Testis (tissue), 2 donors: ENCODE measurements at regions not wholly inside any gene's neighbourhood (a gene's known extent, or its start where the extent isn't known, plus 50 kb on each side); places are given as distances from the start of the nearest gene placed in this dataset.

Experiments
- DNase-seq: peaks from one replicate; pipeline ENCODE4 v3.0.0-alpha.2; 2019
- H3K27ac ChIP-seq, 2 donors: fragments of 200-600 bp; sonication (generic); one replicate each; pipeline ENCODE4 v1.5.1; 2019
- H3K27me3 ChIP-seq: fragments of 200-600 bp; sonication (generic); one replicate; pipeline ENCODE4 v1.5.1; 2019
- H3K36me3 ChIP-seq: fragments of 200-600 bp; sonication (generic); one replicate; pipeline ENCODE4 v1.5.1; 2017; ENCODE audit warnings: low read depth; ENCODE audit errors: missing control alignments
- H3K4me1 ChIP-seq: fragments of 200-600 bp; sonication (generic); one replicate; pipeline ENCODE4 v1.5.1; 2019
- H3K4me3 ChIP-seq, 2 donors: fragments of 200-600 bp; sonication (generic); one replicate each; pipeline ENCODE4 v1.5.1; 2017 to 2019
- H3K9me3 ChIP-seq: fragments of 200-600 bp; sonication (generic); one replicate; pipeline ENCODE4 v1.5.1; 2017
- CTCF ChIP-seq, 3 experiments: fragments of 450-650 bp in 2 of 3; fragments of 200-600 bp in 1 of 3; sonication (generic) in 1 of 3; IDR thresholded peaks; one replicate each; pipeline ENCODE4 v1.5.1; 2016 to 2019; ENCODE audit warnings: antibody characterized with exemption in 3 of 3, mild to moderate bottlenecking in 2 of 3, moderate library complexity in 1 of 3
- POLR2A ChIP-seq: fragments of 450-650 bp; IDR thresholded peaks from one replicate; pipeline ENCODE4 v1.6.1; 2017; ENCODE audit warnings: antibody characterized with exemption, mild to moderate bottlenecking, moderate library complexity
- WGBS, 2 donors: methylation state at CpG; one replicate each; pipeline ENCODE4 v1.1.5; 2018; 5-methylcytosine and 5-hydroxymethylcytosine counted together
- intact Hi-C: fragments of 100-400 bp; cut with DNase I; formaldehyde crosslinking; loops from one replicate; pipeline ENCODE4 v1.15.1; 2023; ENCODE audit warnings: low total_unique reads

- no peaks in the 10 kb centered on the region for H3K9me3 ChIP-seq
- H3K4me1 ChIP-seq = no peaks in the 10 kb centered on the region
- intact Hi-C loops = no loop called here
- 53 to 73% methylated on average over 1 of the region's 1 CpG for WGBS, 2 donors
- no peak overlapping the region for H3K27ac ChIP-seq
- H3K36me3 ChIP-seq = no peaks in the 10 kb centered on the region
- DNase-seq = no peak
- TF ChIP-seq POLR2A (no peak), CTCF (IDR thresholded peaks at IDR 0.05) (no peak)
- H3K27me3 ChIP-seq = no peaks in the 10 kb centered on the region
- no peak overlapping the region for H3K4me3 ChIP-seq
Observed at GRCh38 chr11:38307455-38307854, 1709.4 kb upstream of the RAG2 start.

- no peaks in the 10 kb centered on the region for H3K36me3 ChIP-seq
- TF ChIP-seq CTCF (IDR thresholded peaks at IDR 0.05) = no peak
- TF ChIP-seq POLR2A = no peak
- no peaks in the 10 kb centered on the region for H3K27me3 ChIP-seq
- no peaks in the 10 kb centered on the region for H3K4me1 ChIP-seq
- intact Hi-C loops = no loop called here
- H3K27ac ChIP-seq = no peak overlapping the region
- H3K4me3 ChIP-seq = no peak overlapping the region
- no peaks in the 10 kb centered on the region for H3K9me3 ChIP-seq
- no peak for DNase-seq
- WGBS, 2 donors = 75 to 77% methylated on average over 6 of the region's 6 CpGs
Observed at GRCh38 chr11:38305682-38306081, 1707.6 kb upstream of the RAG2 start.

- Histone ChIP-seq H3K27ac (no peak overlapping the region), H3K27me3 (no peaks in the 10 kb centered on the region), H3K36me3 (no peaks in the 10 kb centered on the region), H3K9me3 (no peaks in the 10 kb centered on the region), H3K4me3 (no peak overlapping the region), H3K4me1 (no peaks in the 10 kb centered on the region)
- no peak for TF ChIP-seq CTCF (IDR thresholded peaks at IDR 0.05)
- TF ChIP-seq POLR2A = no peak
- no peak for DNase-seq
- intact Hi-C loops = no loop called here
- WGBS, 2 donors = 63 to 81% methylated on average over 2 of the region's 2 CpGs
Observed at GRCh38 chr11:38304926-38305325, 1706.9 kb upstream of the RAG2 start.

- H3K9me3 ChIP-seq = no peaks in the 10 kb centered on the region
- intact Hi-C loops = no loop called here
- no peak for DNase-seq
- no peaks in the 10 kb centered on the region for H3K27me3 ChIP-seq
- H3K36me3 ChIP-seq = no peaks in the 10 kb centered on the region
- no peak overlapping the region for H3K4me3 ChIP-seq
- 0 to 2% methylated on average over 1 of the region's 1 CpG for WGBS, 2 donors
- H3K27ac ChIP-seq = no peak overlapping the region
- no peaks in the 10 kb centered on the region for H3K4me1 ChIP-seq
- TF ChIP-seq CTCF (IDR thresholded peaks at IDR 0.05) = no peak
- TF ChIP-seq POLR2A = no peak
Observed at GRCh38 chr11:38302564-38302963, 1704.5 kb upstream of the RAG2 start.

GRCh38 chr11:38300570-38300969, 1702.5 kb upstream of the RAG2 start:
- no peaks in the 10 kb centered on the region for H3K27me3 ChIP-seq
- TF ChIP-seq CTCF (IDR thresholded peaks at IDR 0.05) = no peak
- TF ChIP-seq POLR2A = no peak
- no peak for DNase-seq
- 64 to 69% methylated on average over 2 of the region's 2 CpGs for whole genome bisulfite sequencing, 2 donors
- intact Hi-C loops = no loop called here
- H3K27ac ChIP-seq = no peak overlapping the region
- H3K4me3 ChIP-seq = no peak overlapping the region
- H3K36me3 ChIP-seq = no peaks in the 10 kb centered on the region
- no peaks in the 10 kb centered on the region for H3K9me3 ChIP-seq
- H3K4me1 ChIP-seq = no peaks in the 10 kb centered on the region
